NCI-H345 treated with DMSO at 0.1 percent for 48 hours (cell line): ENCODE measurements at regions not wholly inside any gene's neighbourhood (a gene's known extent, or its start where the extent isn't known, plus 50 kb on each side); places are given as distances from the start of the nearest gene placed in this dataset.

Source experiments
- DNase-seq: peaks from one replicate; lab custom pipeline; 2025; ENCODE audit not compliant: unreplicated experiment; lab: John Stamatoyannopoulos, UW

- DNase-seq: no peak
These were observed 50.7 kb upstream of the PDE4B start for GRCh38 chr1:65741993-65742392.
